ENCODE measurements at regions not wholly inside any gene's neighbourhood (a gene's known extent, or its start where the extent isn't known, plus 50 kb on each side); places are given as distances from the start of the nearest gene placed in this dataset.

DNA sequence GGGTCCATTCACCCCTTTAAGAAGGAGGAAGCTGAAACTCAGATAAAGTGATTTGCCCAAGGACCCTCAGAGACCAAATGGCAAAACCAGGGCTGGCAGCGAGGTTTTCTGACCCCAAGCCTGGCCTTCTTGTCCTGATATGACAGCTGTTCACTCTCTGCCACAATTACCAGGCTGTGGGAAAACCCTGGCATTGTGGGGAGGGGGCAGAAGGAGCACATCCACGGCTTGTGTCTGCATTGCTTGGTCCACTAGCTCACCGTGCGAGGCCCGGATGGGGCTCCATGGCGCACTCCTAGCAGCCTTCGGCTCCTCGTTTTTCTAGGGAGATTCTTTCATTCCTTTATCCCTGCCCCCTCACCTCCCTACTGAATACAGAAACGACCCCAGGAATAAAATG, 143.4 kb upstream of the SIX2 start:
- in situ Hi-C loops (cut with MboI; ENCODE audit: low pct_unique_long_range_greater_than_20kb, low sequenced_read_pairs, unreplicated experiment) = no loop called here
- TF ChIP-seq CTCF (IDR thresholded peaks at IDR 0.05; ENCODE audit: extremely low read depth, insufficient read depth, missing control alignments) = no peak
- no peak for DNase-seq (ENCODE audit: low spot score)

DNA sequence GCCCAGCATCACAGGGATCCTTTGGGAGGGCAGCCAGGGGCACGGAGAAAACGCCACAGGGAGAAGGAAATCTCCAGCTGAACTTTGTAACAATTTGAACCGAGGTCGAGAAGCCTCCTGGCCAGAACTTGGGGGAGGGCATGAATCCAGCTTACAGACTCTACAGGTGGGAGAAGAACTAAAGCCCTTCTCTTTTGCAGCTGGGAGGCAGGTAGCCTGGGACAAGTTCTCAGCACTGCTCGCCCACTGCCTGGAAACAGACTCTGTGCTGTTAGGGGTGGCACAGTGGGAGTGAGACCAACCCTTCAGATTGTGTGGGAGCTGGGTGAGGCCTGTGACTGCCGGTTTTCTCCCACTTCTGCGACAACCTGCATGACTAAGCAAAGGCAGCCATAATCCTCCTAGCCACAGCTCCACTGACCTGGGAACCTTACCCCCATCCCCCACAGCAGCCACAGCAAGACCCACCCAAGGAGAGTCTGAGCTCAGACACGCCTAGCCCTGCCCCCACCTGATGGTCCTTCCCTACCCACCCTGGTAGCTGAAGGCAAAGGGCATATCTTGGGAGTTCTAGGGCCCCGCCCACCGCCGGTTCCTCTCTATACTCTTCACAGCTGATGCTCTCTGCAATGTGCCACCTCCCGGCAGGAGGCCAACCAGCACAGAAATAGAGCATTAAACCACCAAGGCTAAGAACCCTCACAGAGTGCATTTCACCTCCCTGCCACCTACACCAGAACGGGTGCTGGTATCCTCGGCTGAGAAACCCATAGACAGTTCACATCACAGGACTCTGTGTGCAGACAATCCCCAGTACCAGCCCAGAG, 136.0 kb upstream of the SIX2 start:
- in situ Hi-C loops (cut with MboI; ENCODE audit: low pct_unique_long_range_greater_than_20kb, low sequenced_read_pairs, unreplicated experiment) = no loop called here
- DNase-seq (ENCODE audit: low spot score) = no peak
- no peak for TF ChIP-seq CTCF (IDR thresholded peaks at IDR 0.05; ENCODE audit: extremely low read depth, insufficient read depth, missing control alignments)

- no peak for DNase-seq (ENCODE audit: low spot score)
- in situ Hi-C loops (cut with MboI; ENCODE audit: low pct_unique_long_range_greater_than_20kb, low sequenced_read_pairs, unreplicated experiment) = no loop called here
- no peak for TF ChIP-seq CTCF (IDR thresholded peaks at IDR 0.05; ENCODE audit: extremely low read depth, insufficient read depth, missing control alignments)
Measured at GRCh38 chr2:45141883-45142866, 132.9 kb upstream of the SIX2 start.

GRCh38 chr2:45140675-45141074, 131.4 kb upstream of the SIX2 start:
- TF ChIP-seq CTCF (IDR thresholded peaks at IDR 0.05; ENCODE audit: extremely low read depth, insufficient read depth, missing control alignments) = no peak
- in situ Hi-C loops (cut with MboI; ENCODE audit: low pct_unique_long_range_greater_than_20kb, low sequenced_read_pairs, unreplicated experiment) = no loop called here
- DNase-seq (ENCODE audit: low spot score) = no peak

DNA sequence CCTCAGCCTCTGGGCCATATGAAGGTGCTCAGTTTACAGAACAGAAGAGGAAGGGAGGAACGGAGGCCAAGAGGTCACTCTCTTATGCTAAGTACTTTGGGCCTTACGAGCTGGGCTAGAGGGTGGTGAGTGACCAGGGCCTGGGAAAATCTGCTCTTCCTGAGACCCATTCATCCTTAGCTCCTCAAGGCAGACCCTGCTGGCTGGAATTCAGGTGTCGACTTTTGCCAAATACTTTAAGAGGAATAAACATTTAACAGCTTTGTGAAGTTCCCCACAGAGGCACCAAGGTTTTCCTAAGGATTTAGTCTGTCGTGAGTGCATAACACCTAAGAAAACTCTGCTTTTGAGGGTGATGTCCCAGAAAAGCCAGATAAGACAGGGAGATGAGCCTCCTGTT, 129.7 kb upstream of the SIX2 start:
- no peak for DNase-seq (ENCODE audit: low spot score)
- no peak for TF ChIP-seq CTCF (IDR thresholded peaks at IDR 0.05; ENCODE audit: extremely low read depth, insufficient read depth, missing control alignments)
- in situ Hi-C loops (cut with MboI; ENCODE audit: low pct_unique_long_range_greater_than_20kb, low sequenced_read_pairs, unreplicated experiment) = no loop called here

GRCh38 chr2:45137966-45138695, 128.9 kb upstream of the SIX2 start:
- in situ Hi-C loops (cut with MboI; ENCODE audit: low pct_unique_long_range_greater_than_20kb, low sequenced_read_pairs, unreplicated experiment) = no loop called here
- no peak for DNase-seq (ENCODE audit: low spot score)
- TF ChIP-seq CTCF (IDR thresholded peaks at IDR 0.05; ENCODE audit: extremely low read depth, insufficient read depth, missing control alignments) = no peak
